H4 (cell line): ENCODE measurements at regions not wholly inside any gene's neighbourhood (a gene's known extent, or its start where the extent isn't known, plus 50 kb on each side); places are given as distances from the start of the nearest gene placed in this dataset.
"Not testable (repeated sequence)": the region's sequence is repeated elsewhere in the genome, so short reads cannot be mapped to it uniquely, and the experiment has no call there.

ENCODE experiments used
- DNase-seq: peaks from one replicate; pipeline ENCODE4 v3.0.0-alpha.2; 2015; ENCODE audit warnings: low spot score

DNA sequence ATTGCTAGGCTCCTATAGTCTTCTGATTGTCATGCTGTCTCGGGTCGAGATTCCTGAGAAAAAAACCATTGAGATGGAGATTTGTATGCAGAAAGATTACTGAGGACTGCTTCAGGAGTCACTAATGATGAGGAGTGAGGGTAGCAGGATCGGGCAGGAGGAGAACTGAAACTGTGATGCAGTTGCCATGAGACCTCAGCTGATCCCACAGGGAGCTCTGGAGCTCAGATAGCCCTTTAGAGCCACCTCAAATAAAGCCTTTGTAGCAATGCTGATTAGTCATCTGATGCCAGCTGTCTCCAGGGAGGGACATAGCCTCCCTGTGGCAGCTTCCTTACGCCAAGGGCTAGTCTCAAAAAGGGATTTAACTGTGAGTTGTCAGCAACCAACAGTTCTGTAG, 256.9 kb downstream of the DMAC1 start:
- no peak for DNase-seq

DNA sequence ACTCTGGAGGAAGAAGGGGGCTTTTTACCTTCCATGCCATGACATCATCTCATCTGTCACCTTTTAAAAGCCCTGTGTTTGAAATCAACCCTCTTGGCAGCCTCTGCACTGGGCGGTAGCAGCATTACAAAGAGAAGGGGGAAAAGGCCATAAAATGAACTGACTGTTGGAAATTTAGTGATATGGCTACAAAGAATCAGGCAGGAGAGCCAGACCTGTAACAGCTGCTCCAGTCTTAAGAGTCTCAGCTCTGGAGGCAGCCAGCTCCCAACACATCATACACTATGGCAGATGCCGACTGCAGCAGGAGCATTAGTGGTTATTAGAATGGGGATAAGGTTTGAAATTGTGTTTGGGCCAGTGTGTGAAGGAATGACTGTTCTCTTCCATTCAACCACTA, 257.5 kb downstream of the DMAC1 start:
- DNase-seq, result no peak

DNA sequence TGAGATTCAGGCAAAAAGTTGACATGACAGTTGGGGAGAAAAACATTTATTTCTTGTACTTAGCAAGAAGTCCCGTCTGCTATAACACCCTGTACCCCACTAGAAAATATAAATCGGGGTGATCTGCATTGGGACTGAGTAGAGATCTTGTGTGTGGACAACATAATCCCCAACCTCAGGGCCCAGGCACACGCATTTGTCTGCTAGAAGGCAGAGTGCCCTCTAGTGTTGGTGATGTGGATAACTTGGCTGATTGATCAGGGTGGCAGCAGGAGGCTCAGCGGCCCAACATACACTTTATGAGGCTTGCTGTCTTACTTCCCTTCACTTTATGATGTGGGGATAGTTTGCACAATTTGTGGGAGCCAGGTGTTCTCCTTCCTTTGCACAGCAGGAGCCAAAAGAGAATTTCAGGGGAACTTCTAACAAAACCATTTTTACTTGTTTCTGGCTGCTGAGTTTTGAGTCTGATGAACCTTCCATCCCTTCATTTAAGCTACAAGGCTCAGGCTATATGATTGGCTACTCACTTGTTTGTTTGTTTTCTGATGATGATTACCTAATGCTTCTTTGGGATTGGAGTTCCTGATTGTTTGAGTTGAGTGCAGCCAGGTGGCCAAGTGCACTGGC, 263.2 kb downstream of the DMAC1 start:
- DNase-seq, result peak; percentile 6

DNA sequence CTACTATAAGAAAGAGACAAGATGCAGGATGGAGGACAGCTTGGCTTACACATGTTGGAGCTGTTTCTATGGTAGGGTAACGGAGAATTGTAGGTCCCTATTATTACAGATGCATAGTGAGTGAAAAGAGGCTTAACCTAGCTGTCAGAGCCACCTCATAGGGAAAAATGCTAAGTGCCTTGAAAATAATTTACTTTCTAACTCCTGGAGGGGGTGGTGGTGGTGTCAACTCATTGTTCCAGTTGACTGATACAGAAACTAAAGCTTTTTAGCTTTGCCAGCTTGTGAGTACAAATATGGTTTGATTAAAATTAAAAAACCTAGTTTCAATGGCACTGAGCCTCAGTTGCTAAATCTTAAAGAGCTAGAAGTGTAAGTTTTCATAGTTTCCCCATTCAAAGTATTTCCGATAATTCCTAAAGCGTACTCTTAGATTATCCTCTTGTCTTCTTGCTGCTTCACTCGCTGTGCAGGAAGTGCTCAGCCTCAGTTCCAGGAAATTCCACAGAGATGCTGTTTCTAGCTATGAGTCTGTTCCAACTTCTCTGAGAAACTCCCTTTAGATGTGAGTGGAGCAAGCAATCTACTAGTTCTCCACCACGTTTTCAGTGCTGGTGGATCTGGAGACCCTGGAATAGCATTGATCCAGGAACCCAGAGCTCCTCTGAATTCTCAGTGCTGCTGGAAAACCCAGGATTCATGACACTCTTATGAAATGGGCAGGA, 265.2 kb downstream of the DMAC1 start:
- DNase-seq, result no peak

DNA sequence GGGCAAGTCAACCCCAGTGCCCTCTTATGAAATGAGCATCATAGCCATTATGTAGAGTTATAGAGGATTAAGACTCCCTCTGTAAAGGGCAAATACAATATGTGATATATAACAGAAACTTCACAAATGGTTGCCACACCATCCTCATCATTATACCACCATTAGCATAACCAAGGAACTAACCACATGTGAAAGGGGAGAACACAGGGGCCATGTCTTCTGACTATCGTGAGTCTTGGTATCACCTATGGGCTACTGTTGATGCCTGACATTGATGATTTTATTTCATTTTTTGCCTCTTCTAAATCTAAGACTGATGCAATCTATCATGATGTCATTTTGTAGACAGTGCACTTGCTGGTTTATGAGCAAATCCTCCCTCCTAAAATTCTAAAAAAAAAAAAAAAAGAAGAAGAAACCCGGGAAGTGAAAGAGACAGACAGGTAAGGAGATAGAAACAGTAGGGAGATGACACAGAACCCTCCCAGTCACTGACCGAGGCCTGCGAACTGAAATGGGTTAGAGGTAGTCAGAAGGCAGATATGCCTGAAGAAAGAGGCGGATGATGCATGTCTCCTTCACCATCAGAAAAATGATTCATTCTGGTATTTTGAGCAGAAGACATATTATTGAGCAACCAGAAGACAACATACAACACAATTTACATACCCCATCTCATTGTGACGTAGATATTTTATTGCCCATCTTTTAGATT, 266.0 kb downstream of the DMAC1 start:
- no peak for DNase-seq

DNA sequence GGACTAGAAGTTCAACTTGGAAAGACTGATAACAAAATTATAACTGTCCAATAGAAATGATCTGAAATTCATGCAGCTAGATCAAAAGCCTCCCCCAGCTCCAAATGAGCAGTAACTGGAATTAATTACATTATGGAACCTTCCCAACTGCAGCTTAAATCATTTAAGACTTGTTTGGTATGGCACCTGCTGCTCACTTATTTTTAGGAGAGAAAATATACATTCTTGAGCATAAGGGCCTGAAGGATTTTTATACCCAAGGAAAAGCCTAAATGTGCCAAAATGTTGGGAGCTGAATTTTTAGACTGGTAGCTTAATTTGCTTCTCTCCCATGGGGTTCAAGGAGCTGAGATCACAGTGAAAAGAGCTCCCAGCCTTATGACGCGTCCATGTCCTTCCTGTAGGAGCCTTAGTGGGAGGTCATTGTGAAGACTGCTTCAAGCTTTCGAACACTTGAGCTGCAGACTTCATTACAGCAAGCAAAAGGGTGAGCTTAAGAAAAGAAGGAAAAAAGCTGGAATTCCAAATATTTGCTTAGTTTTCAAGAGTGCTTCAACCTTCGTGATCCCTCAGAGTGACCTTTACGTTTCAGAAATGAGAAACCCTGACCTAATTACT, 276.0 kb downstream of the DMAC1 start:
- no peak for DNase-seq

DNA sequence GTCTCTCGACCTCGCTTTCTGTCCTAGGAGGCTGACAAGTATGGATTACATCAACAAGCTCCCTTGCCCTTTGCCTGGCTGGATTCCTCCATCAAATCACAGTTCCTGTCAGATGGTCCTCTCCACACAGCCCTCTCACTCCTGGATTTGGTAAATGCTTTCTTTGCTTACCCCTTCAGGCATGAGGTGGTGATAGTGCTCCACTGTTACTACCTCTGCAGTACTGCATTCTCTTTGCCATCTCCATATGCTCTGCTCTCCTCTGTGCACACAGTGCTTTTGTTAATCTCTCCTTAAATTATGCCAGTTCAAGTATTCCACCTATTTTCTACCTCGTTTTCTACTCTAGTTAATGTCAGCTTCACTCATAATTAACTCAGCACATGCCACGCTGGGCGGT, 279.2 kb downstream of the DMAC1 start:
- DNase-seq, result no peak

DNA sequence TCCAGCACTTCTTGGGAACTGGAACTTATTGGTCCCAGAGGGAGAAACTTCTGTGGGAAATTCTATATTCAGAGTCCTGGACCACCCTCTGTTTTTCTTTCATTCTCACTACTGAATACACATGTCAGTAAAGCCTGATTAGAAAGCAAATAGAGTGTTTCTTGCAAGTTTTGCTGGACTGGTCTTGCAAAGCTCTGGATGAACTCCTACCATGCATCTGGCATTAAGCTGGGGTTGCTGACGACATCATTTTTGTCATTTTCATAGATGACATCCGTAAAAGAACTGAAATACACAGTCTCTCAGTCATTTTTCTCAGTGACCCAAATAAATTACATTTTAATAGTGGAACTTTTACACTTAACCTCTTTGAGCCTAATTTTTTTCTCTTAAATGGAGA, 283.2 kb downstream of the DMAC1 start:
- DNase-seq, result no peak

DNA sequence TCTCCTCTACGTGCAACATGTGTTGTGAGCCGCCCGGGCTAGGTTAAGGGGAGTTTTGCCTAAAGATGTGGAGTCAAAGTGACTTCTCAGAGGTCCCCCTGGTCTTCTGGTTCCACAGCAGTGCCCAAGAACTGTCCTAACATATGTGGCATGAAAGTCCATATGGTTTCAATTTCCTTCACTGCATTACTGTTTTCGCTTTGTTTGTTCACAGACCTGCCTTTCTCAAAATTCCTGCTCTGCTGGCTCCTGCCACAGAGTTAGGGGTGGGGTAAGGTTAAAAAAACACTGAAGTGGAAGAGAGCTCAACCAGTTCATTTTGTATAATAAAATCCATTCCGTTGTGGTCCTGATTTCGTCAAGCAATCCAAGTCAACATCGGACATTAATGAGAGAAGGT, 289.4 kb downstream of the DMAC1 start:
- no peak for DNase-seq

DNA sequence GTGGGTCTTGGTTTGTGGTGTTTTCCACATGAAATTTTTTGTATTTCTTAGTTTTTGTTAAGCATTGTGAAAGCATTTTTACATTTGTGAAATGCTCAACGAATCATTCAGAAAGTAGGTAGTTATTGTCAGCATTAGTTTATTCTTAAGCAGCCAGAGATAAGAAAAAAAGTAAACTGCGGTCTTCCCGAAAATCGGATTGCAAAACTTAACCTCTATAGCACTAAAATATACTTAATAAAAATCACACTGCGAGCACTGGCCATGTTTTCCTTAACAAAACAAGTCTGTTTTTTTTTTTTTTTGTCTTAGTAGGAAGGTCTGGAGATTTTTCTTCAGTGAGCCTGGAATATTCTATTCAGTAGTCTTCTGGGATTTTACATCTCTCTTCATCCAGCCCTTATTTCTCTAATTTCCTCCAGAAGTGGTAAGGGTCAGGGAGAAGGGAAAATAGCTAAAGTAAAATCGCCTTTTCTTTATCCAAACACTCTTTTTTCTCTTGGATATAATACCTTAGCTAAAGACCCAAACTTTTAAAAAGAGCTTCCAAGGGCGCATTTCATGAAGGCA, 289.9 kb downstream of the DMAC1 start:
- DNase-seq, result no peak

DNA sequence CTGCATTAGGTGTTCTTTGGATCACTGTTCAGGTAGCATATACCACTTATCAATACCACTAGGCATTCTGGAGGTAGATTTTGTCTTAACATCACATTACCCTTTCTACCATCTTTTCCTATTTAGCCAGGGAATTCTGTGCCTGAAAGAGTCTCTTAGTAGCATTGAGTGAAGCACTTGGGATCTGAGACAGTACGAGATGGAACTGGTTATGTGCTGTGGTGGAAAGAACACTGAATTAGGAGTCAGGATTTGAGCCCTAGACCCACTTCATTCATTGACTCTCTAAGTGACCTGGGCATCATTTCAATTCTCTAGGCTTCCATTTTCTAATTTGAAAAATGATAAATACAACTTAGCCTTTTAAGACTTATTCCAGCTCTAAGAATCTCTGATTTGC, 291.1 kb downstream of the DMAC1 start:
- DNase-seq, result no peak

DNA sequence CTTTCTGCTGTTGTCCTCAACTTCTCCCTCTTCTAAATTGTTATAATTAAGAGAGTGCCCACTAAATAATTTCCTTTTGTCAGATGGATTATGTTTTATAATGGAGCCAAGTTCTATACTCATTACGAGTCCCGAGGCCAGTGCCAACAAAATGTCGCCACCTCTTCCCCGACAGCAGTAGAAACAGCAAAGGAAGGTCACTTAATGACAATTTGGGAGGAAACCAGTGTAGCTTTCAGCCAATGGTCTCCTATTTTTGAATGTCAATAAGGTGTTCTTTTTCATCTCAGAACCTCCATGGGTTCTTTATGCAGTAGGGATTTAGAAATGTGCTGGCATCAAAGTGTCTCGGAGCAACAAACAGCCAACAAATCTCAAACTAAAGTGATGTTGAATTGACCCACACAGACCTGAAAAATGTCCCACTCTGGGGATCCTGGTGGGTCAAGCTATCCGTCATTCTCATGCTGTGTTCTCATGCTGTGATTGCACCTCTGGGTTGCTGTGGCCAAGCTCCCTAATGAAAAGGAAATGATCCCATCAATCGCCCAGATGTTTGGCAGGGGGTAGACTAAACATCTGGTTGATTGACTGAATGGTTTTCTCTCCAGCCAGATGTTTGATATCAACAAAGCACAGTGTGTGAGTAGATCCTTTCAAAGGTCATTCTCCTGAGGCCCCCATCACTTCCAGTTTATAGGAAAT, 291.9 kb downstream of the DMAC1 start:
- DNase-seq, result no peak

DNA sequence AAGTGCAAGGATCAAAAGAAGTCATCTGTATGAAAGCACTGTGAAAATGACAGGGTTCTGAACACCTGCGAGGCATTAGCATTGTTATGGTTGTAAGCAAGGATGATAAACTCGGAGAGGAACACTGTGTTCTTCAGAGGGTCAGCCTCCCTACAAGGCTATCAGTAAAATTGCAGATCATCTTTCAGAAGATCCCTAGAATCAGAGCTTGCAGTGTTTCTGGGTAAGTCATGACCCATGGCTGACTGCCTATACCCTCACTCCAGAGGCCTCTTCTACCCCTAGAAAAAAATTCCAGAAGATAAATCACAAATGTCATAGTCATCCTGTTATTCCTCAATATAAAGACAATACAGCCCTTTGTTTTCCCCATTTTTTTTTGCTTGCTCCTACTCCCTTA, 292.6 kb downstream of the DMAC1 start:
- DNase-seq, result no peak

DNA sequence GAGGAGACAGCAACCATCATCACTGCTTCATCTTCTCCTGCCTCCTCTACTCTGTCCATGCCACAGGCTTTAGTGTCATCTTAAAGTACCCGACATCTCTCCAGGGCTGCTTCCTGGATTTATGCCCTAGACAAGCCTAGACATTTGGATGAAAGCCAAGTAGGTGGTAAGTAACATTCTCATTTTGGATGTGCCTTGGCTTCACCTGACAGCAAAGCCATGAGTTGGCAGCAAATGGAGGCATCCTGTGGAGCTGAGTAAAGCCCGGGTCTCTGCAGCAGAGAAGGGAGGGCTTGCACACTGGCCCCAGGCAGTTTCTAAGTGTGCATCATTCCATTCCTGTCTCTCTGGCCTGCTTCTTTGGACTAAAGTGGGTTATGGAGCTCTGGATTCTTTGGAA, 299.1 kb downstream of the DMAC1 start:
- no peak for DNase-seq

DNA sequence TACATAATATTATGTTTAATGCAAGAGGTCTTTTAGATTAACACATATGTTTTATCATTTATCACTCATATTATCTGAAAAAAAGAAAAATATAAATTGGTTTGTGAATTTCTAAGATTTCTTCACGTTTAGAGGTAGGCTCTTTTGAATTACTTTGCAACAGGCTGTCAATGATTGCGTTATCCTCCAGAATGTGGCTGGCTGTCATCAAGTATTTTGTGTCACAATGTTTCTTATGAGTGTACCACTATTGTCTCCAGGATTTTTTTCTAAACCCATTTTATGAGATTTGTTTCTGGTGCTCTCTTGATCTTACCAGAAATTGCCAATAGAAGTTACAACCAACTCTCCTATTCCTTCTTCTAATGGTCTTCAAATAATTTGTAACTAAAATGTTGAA, 307.9 kb downstream of the DMAC1 start:
- no peak for DNase-seq

DNA sequence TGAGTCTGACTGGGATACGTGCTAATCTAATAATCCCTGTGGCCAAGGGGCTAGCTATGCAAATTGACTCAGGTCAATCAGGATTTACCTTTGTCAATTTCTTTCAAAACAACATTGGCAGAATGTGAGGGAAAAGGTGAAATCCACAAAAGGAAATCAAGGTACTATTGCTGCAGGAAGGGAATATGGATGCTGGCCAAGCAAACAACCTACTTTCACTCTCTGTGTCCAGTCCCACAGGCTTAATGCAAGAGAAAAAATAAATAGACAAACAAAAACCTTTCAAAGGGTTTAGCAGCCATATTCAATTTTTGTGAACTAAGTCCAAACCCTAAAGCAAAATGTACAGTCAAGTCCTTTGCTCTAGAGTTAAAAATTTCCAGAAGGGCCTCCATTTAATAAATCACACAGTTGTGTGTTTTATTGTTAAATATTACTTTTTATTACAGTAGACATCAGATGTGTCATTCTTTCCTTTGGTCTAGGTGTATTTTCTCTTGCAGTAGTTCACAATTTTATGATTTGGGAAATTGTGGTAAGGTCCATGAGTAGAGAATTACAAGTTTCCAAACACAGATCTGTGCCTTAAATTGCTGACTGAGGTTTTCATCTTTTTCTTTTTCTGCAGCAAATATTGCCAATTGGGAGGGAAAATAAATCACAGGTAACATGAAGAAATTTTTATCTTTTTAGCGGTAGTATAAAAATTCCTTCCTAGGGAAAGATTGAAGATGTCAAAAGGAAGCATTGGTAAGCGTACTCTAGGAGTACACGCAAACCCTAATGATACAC, 309.1 kb downstream of the DMAC1 start:
- DNase-seq, result no peak

DNA sequence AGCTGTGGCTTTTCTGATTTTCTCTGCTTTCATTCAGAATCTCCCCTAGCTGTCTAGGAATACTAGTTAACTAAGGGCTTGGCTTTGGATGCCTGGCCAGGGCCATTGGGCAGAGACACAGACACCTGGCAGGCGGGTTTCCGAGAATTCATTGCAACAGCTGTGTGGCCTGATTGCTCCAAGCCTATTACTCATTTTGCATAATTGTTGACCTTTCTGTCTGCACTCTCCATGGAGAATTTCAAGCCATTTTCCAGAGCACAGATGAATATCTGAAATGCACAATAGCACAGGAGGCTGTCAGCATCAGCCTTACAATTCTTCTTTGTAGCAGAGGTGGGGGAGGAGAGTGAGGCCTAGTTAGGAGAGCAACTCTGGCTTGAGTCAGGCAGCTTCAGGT, 310.5 kb downstream of the DMAC1 start:
- DNase-seq, result no peak

DNA sequence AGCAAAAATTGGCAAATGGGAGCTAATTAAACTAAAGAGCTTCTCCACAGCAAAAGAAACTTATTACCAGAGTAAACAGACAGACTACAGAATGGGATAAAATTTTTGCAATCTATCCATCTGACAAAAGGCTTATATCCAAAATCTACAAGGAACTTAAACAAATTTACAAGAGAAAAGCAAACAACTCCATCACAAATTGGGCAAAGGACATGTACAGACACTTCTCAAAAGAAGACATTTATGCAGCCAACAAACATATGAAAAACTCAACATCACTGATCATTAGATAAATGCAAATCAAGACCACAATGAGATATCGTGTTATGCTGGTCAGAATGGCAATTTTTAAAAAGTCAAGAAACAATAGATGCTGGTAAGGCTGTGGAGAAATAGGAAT, 315.6 kb downstream of the DMAC1 start:
- DNase-seq, result not testable (repeated sequence)

DNA sequence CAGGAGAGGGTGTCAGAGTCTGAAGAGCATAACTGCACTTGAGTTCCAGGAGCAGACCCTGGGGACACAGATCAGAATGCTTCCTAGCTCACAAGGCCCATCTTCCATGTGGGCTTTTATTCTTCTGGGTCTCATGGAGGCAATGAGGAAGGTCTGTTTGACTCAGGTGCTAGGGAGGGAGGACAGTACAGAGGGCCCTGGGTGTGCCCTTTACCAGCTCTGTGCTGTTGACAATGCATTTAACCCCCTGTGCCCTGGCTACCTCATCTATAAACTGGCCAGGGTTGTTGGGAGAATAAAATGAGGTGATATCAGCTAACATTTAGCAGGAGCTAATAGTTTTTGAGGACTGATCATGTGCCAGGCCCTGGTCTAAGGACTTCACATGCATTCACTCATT, 318.0 kb downstream of the DMAC1 start:
- no peak for DNase-seq

DNA sequence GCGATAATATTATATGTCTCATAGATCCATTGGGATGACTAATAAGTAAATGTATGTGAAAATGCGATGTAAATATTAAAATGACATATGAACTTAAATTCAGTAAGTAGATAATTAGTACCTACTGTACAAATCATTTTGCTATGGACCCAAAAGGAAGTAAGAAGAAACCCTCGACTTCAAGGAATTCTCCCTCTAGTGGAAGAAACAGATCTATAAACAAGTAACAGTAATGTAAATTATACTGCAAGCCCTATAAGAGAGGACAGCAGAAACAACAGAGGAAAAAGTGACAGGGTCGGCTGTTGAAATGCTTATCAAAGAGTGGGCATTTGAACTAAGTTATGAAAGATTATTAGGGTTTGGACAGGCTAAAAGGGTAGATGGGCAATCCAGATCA, 320.3 kb downstream of the DMAC1 start:
- no peak for DNase-seq

DNA sequence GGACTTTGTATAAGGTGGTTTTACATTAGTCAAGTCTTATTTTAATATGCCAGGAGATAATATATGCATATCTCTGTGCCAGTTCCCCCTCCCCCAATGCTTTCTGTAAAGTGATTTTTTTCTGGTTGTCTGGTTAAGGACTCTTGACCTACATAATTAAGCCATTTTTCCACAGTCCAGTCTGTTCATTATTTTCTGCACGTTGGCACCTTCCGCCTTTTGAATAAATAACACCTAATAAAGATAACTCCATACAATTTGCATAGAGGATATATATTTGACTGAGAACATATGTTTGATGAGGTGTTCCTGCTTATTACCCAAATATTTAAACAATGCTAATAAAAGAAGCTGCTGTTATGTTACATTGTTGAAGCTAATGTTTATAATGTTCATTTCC, 320.9 kb downstream of the DMAC1 start:
- DNase-seq, result no peak
